ENCODE measurements at regions not wholly inside any gene's neighbourhood (a gene's known extent, or its start where the extent isn't known, plus 50 kb on each side); places are given as distances from the start of the nearest gene placed in this dataset.

- H3K36me3 ChIP-seq (ENCODE audit: control insufficient read depth, insufficient read depth, low read length): no peaks in the 10 kb centered on the region
- no peak for TF ChIP-seq CTCF (IDR thresholded peaks at IDR 0.05; ENCODE audit: insufficient read depth, low read length, poor library complexity, severe bottlenecking)
- no peak overlapping the region for H3K4me3 ChIP-seq (ENCODE audit: low read depth, low read length)
- no peak for DNase-seq (ENCODE audit: low read depth)
- no peaks in the 10 kb centered on the region for H3K27me3 ChIP-seq (ENCODE audit: control insufficient read depth, insufficient read depth, low read length)
Measured at GRCh38 chr1:238954865-238955264, 431.5 kb upstream of the CHRM3 start.

- Histone ChIP-seq H3K36me3 (ENCODE audit: control insufficient read depth, insufficient read depth, low read length) (no peaks in the 10 kb centered on the region), H3K27me3 (ENCODE audit: control insufficient read depth, insufficient read depth, low read length) (no peaks in the 10 kb centered on the region), H3K4me3 (ENCODE audit: low read depth, low read length) (no peak overlapping the region)
- TF ChIP-seq CTCF (IDR thresholded peaks at IDR 0.05; ENCODE audit: insufficient read depth, low read length, poor library complexity, severe bottlenecking): peak; percentile 23
- DNase-seq (ENCODE audit: low read depth): no peak
Measured at GRCh38 chr1:238953448-238954010, 432.8 kb upstream of the CHRM3 start.

- no peaks in the 10 kb centered on the region for H3K27me3 ChIP-seq (ENCODE audit: control insufficient read depth, insufficient read depth, low read length)
- no peak overlapping the region for H3K4me3 ChIP-seq (ENCODE audit: low read depth, low read length)
- no peaks in the 10 kb centered on the region for H3K36me3 ChIP-seq (ENCODE audit: control insufficient read depth, insufficient read depth, low read length)
- peak; percentile 31 for DNase-seq (ENCODE audit: low read depth)
- peak; percentile 43 for TF ChIP-seq CTCF (IDR thresholded peaks at IDR 0.05; ENCODE audit: insufficient read depth, low read length, poor library complexity, severe bottlenecking)
Measured at GRCh38 chr1:238951809-238952208, 434.6 kb upstream of the CHRM3 start.

- H3K27me3 ChIP-seq (ENCODE audit: control insufficient read depth, insufficient read depth, low read length): no peaks in the 10 kb centered on the region
- no peak overlapping the region for H3K4me3 ChIP-seq (ENCODE audit: low read depth, low read length)
- H3K36me3 ChIP-seq (ENCODE audit: control insufficient read depth, insufficient read depth, low read length): no peaks in the 10 kb centered on the region
- TF ChIP-seq CTCF (IDR thresholded peaks at IDR 0.05; ENCODE audit: insufficient read depth, low read length, poor library complexity, severe bottlenecking): no peak
- DNase-seq (ENCODE audit: low read depth): no peak
Measured at GRCh38 chr1:238950784-238951183, 435.6 kb upstream of the CHRM3 start.

- no peak for DNase-seq (ENCODE audit: low read depth)
- no peak for TF ChIP-seq CTCF (IDR thresholded peaks at IDR 0.05; ENCODE audit: insufficient read depth, low read length, poor library complexity, severe bottlenecking)
- Histone ChIP-seq H3K27me3 (ENCODE audit: control insufficient read depth, insufficient read depth, low read length) (no peaks in the 10 kb centered on the region), H3K36me3 (ENCODE audit: control insufficient read depth, insufficient read depth, low read length) (no peaks in the 10 kb centered on the region), H3K4me3 (ENCODE audit: low read depth, low read length) (no peak overlapping the region)
Measured at GRCh38 chr1:238950017-238950416, 436.4 kb upstream of the CHRM3 start.

- Histone ChIP-seq H3K4me3 (ENCODE audit: low read depth, low read length) (no peak overlapping the region), H3K36me3 (ENCODE audit: control insufficient read depth, insufficient read depth, low read length) (no peaks in the 10 kb centered on the region), H3K27me3 (ENCODE audit: control insufficient read depth, insufficient read depth, low read length) (no peaks in the 10 kb centered on the region)
- TF ChIP-seq CTCF (IDR thresholded peaks at IDR 0.05; ENCODE audit: insufficient read depth, low read length, poor library complexity, severe bottlenecking): no peak
- no peak for DNase-seq (ENCODE audit: low read depth)
Measured at GRCh38 chr1:238944028-238944427, 442.3 kb upstream of the CHRM3 start.

Measured in kidney epithelial cell (primary cell).